ENCODE measurements at regions not wholly inside any gene's neighbourhood (a gene's known extent, or its start where the extent isn't known, plus 50 kb on each side); places are given as distances from the start of the nearest gene placed in this dataset.

DNA sequence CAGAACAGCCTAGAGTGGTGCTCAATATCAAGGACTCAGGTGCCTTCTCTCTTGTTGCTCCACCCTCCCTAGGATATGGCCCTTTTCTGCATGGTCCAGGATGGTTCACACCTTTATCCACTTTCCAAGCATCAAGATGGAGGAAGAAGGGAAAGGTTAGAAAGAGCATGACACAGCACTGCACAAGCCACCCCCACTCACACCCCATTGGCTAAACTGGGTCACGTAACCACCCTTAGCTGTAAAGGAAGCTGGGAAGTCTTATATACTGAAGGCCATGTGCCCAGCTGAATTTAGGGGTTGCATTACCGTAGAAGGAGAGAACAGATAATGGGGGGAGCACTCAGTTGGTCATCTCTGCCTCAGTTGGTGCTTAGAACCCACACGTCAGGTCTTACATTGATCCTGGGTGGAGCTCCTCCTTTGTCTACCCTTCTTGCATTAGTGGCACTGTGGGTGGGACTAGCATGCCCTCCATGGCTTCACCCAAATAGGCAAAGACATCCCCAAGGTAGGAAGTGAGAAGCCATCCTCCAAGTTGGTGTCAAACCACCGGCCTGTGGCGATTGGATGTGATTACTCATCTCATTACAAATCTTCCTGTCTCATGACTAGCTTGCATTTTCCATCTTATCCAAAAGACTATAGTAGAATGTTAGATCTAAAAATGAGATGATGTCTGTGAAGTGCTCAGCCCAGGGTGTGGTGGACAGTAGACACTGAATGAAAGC, 248.5 kb downstream of the HAUS1 start:
- DNase-seq, result no peak

DNA sequence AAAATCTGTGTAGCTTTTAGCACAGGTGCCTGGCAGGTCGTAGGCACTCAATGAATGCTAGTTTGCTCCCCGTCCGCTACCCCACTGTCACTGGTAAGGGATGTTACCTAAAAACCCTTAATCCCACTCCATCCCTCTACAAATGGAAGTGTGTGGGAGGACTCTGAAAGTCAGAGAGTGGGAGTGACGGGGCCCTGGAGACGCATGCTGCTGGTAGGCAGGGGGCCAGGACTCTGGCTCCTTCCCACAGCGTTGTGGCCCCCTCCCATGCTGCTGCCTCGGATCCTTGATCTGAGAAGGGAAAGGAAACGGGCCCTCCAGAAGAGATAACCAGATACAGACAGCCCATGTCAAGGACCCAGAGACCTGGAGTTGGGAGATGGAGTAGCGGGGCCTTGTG, 249.3 kb downstream of the HAUS1 start:
- no peak for DNase-seq

DNA sequence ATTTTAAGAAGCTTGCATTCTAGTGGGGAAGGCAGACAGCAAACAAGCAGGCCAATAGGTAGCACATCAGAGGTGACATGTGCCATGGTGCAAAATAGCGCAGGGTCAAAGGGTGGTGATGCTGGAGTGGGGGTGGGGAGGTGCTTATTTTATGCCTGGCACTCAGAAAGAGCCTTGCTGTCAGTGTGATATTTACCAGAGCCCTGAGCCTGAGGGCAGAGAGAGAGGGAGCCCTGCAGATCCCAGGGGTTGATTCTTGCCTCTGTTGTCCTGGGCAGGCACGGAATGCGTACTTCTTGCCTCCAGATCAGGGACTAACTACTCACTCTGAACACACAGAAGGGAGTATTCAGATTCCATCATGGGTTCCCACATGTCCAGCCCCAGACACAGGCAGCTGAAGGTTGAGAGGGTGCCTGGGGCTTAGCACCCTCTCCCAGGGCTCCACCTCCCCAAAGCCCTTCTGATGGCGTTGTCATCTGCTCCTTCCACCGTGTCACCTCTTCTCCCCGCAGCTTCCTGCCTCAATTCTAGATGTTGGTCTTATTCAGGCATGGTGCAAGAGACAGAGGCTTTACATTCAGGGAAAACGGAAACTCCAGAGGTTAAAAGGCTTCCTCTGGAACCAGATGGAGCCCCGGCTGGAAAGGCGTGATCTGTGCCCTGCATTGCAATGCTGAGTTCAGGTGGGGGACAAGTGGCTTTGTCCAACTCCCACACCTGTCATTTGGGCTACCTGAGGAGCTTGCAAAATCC, 252.3 kb downstream of the HAUS1 start:
- no peak for DNase-seq

DNA sequence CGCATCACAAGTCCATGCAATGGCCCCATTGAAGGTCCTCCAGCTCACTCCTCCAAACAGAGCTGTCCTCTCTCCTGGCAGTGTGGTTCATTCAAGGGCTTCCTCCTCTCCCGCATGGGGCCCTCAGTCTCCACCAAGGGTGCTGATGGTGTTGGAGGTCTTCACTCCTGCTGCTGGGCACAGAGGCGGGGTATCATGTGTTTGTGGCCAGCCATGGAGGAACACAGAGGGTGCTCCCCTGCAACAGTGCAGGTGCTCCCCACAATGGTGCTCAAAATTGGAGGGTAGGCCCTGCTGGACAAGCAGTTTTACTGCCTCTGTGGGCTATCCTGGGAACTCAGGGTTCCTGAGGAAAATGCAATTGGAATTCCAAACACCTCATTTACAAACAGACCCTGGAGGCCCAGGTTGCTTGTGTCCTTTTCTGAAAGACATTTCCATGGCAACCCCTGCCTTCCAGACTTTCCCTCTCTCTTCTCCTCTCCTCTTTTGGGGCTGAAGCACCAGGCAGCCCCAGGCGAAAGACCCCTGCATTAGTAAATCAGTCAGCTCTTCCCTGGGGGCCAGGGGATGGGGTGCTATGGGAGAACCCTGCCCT, 256.0 kb downstream of the HAUS1 start:
- no peak for DNase-seq

DNA sequence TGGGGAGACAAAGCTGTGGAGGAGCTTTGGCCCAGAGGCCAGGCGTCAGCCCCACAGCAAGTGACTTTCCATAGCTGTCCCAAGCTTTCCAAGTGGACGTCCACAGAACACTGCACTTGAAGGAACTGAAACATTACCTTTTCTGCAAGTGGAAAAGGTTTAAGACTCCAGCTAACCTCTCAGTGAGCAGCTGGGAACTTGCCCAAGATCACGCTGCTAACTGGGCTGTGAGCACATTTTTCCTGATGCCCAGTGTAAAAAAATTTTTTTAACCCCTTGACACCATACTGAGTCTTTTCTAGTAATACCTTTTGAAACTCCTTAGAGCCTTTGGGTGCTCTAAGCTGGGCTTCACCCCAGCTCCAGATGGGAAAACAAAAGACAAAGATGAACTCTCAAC, 256.7 kb downstream of the HAUS1 start:
- no peak for DNase-seq

DNA sequence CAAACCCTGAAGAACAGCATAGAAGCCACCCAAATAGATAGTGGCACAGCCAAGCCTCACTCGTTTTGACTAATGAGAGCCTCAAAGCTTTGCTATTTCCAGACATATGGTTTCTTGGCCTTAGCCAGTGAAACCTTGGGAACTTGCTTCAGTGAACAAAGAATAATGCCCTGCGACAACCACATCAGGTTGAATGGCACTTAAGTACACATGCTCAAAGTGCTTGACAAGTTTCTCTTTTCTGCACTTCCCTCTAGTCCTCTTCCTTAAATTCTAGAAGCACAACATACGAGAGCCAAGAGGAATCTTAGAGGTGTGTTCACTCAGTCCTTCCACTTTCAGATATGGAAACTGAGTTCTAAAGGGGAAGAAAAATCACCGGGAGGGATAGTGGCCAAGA, 258.3 kb downstream of the HAUS1 start:
- DNase-seq, result no peak

DNA sequence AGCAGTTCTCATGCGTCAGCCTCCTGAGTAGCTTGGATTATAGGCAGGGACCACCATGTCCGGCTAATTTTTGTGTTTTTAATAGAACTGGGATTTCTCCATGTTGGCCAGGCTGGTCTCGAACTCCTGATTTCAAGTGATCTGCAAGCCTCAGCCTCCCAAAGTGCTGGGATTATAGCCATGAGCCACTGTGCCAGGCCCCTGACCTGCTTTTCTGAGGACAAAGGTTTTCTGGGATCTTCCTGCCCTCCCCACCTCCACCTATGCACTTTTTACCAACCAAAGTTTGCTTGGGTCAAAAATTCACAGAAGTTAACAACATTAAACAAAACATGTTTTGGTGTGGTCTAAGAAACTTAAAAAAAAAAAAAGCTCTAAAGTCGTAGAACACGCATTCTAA, 259.9 kb downstream of the HAUS1 start:
- no peak for DNase-seq

DNA sequence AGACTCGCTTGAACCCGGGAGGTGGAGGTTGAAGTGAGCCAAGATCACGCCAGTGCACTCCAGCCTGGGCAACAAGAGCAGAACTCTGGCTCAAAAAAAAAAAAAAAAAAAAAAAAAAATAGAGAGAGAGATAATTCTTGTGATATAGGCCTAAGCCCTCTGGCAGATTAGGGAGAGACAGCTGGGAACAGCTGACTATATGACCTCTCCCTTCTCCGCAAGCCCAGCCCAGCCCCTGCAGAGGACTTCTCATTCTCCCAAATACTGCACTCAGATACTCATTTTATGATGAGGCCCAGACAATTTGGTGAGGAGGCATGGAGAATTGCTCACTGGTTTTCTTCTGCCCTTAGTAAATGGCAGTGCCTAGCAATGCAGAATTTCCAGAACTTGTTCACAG, 262.0 kb downstream of the HAUS1 start:
- DNase-seq, result no peak

DNA sequence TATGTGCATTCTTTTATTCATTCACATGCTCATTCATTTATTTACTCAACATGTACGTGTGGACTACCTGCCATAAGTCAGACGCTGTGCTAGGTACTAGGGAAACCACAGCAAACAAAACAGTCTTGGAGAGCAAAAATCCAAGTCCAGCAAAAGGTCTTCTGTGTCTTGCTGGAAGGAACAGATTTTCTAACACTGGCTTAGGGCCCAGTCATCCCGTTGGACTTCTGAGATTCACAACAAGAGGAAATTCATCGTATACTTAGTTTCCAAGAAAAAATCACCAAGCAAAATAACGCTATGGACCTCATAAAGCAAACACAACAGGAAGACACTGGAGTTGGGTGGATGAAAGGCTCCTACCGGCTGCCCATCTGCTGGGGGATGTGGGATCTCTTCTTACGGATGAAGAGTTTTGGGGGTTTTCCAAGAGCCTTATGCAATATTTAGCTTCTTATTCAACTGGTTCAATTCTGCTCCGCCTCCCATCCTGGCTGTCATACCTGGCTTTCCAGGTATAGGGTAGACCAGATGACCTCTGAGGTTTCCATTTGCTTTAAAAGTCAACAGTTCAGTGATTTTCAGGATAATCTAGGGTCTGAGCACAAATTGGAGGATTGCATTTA, 262.7 kb downstream of the HAUS1 start:
- no peak for DNase-seq

DNA sequence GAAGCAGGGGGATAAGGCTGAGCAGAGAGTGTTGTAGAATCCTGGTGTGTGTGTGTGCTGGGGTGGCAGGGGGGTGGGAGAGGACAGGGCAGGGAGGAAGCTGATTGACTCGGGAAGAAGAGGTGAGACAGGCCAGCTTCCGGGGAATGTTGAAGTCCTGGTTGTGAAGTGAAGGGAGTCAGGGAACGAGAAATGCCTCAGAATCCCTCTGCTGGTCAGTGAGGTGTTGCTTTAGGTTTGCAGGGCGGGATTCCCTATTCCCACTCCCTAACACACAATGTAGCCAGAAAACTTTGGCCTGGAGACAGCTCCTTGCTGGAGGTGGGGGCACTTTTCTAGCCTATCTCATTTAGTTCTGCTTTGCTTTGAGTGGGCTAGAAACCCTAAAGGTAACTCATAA, 265.1 kb downstream of the HAUS1 start:
- no peak for DNase-seq

DNA sequence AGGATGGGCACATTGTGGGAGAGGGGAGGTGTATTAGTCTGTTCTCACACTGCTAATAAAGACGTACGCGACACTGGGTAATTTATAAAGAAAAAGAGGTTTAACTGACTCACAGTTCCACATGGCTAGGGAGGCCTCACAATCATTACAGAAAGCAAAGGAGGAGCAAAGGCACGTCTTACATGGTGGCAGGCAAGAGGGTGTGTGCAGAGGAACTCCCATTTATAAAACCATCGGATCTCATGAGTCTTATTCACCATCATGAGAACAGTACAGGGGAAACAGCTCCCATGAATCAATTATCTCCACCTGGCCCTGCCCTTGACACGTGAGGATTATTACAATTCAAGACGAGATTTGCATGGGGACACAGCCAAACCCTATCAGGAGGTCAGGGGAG, 266.7 kb downstream of the HAUS1 start:
- DNase-seq, result no peak

DNA sequence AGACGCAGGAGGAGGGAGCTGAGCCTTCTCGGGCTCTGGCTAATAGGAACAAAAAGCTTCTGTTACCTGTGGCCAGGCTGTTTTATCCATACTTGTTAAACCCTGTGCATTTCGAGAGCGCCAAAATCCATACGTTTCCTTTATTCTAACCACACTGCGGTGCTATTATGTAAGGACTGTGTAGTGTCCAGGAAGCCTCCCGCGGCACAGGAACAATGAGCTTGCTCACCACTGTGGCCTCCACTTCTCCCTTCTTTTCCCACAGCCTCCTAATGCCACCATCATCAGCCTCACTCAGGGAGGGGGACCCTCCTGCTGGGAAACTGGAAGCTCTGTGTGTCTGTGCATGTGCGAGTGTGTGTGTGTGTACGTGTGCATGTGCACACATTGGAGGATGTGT, 268.5 kb downstream of the HAUS1 start:
- no peak for DNase-seq

DNA sequence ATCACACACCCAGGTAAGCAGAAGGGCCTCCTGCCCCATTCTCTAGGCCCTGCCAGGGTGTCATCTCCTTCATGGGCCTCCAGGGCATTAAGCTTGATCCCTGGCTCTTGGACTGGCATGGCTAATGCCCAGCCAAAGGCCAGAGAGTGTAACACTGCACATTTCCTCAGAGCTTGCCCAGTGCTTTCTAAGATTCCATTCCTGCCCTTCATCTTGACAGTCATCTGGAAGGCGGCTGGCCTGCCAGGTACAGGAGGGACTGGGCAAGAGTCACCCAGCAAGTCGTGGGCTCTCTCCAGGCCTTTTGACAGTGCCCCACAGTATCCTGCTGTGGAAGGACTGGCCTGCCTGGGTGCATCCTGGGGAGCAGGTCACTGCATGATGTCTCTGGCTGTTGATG, 268.9 kb downstream of the HAUS1 start:
- DNase-seq, result no peak

DNA sequence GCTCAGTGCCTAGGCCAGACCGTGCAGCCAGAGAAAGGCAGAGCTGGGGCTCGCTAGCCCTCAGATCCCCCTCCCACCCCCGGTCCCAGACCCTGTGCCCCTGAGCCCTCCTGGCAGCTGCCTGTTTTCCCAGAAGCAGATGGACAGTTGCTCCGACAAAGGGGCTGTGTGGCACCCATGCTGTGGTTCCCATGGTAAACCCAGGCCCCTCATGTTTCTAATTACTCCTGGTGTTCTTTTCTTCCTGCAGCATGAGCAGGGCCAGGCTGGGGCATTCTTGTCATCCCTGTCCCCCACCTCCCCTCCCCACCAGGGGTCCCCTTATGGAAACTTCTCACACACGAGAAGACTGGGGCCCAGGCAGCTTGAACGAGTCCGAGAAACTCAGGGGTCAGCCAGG, 269.6 kb downstream of the HAUS1 start:
- no peak for DNase-seq

DNA sequence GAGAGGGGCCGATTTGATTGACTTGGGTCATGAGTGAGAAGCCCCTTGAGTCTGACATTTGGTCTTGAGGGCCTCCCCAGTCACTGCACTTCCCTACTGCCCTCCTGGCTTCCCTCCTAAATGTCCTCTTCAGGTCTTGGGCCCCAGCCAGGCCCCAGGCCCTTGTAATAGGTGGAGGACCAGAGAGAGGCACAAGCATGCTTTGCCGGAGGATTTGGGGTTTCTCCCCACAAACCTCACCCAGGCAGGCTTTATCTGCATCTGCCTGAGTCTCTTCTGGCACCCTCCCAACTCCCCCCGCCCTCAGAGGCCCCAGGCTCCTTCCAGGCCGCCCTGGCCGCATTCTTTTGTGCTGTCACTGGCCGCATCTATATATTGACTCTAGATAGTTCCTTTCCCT, 270.7 kb downstream of the HAUS1 start:
- no peak for DNase-seq

DNA sequence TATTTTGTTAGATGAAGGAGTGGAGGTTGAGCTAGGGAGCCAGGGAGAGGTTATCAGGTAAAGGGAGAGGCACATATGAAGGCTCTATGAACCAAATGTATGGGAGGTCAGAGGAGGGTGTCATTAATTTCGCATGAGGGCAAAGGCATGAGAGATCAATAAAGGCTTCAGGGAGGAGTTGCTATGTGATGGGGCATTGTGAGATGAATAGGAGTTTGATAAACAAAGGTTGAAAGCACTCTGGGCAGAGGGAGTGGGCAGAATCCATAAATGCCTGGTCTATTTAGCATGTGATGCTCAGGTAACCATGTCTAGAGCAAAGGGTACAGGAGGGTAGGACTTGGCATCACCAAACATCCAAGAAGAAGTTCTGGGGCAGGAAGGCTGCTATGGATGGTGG, 273.4 kb downstream of the HAUS1 start:
- DNase-seq, result no peak

DNA sequence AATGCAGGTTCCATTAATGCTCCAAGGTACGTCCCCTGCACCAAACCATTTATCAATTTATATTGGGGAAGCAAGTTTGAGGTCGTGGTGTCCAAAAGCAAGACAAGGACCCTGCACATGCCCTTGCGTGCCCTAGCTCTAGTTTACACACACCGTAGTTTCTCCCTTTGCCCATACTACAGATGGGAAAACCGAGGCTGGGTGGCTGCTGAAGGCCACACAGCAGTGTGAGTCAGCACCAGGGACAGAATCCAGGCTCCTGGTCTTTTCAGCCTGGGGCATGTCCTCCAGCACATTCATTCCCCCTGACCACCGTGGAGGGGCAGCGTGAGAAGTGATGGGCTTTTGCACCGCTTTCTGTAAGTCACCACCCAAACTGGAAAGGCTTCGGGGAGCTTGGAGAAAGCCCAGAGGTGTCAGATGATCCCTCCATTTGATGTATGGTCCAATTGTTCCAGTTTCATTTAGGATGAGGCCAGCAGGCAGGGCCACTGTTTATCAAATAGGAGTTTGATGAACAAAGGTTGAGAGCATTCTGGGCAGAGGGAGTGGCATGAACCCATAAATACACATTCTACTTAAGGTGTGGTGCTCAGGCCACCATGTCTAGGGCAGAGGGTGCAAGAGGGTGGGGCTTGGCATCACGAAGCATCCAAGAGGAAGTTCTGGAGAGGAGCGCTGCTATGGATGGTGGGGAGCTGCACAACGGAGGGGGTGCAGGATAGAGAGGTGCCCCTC, 274.1 kb downstream of the HAUS1 start:
- no peak for DNase-seq

DNA sequence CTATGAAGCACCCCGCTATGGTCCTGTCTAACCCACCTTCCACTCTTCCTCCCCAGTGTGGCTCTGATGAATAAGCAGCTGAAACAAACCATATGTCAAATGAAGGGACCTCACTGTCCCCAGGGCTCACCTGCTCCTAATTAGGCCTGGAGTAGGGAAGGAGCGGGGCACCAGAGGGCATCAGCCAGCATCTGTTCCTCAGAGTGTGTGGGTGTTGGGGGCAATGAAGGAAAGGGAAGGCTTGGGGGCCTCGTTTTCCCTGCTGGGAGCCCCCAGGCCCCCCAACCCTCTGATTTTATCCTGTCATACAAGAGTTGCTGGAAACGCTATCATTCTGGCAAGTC, 274.7 kb downstream of the HAUS1 start:
- no peak for DNase-seq

DNA sequence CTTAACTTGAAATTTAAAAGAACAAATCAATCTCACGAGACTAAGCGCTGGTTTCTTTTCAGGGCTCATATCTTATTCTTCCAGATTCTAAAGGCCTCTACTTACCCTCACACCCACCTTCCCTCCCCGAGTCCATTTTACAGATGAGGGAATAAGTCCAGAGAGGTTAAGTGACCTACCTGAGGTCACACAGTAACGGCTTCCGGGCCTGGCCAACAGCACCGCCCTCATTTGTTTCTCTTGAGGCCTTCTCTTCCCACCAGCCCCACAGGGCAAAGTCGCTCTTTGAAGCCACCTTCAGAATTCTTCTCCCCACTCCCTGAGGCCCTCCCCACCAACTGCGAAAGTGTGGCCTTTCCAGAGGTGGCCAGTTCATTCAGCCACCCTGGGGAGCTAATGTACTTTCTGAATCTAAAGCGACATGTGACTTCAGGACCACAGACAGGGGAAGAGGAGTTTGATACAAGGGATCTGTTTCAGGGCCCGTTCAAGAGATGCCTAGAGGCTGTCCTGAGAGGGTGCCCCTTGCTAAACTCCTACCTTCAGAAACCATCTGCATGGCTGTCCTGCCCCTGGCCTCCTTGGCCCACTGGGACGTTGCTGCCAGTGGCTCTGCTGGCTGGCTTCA, 275.3 kb downstream of the HAUS1 start:
- DNase-seq, result no peak

DNA sequence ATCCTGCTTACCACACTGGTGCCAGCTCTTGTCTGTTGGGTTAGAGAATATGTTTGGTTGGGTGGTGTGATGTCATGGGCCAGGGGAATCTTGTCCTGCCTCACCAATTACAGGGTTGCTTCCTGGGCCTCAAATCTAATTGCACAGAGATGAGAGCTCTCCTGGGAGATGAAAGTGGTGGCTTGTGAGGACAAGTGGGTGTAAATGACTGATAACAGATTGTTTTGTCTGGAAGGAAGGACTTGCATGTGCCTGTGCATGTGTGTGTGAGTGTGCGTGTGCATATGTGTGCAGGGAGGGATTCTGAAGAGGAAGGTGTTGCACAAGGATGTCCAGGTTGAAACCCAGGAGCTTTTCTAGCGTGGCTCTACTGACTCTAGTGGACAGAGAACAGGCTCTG, 271.9 kb downstream of the LOXHD1 start:
- no peak for DNase-seq

DNA sequence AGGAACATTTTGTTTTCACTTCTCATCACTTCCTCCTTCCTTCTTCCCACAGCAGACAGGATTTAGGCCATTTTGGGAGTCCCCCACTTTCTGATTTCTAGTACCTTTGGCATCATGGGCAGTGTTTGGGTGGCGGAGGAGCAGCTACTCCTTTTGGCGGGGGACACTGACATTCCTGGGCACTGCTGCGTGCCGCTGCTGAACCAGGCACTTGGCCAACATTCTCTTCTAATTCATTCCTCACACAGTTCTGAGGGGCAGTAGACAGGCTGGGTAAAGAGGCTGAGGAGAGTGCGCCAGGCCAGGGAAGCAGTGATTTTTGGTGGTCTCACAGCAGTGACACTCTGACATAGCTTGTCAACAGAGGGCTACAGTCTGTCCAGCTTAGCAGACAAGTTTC, 270.2 kb downstream of the LOXHD1 start:
- no peak for DNase-seq

DNA sequence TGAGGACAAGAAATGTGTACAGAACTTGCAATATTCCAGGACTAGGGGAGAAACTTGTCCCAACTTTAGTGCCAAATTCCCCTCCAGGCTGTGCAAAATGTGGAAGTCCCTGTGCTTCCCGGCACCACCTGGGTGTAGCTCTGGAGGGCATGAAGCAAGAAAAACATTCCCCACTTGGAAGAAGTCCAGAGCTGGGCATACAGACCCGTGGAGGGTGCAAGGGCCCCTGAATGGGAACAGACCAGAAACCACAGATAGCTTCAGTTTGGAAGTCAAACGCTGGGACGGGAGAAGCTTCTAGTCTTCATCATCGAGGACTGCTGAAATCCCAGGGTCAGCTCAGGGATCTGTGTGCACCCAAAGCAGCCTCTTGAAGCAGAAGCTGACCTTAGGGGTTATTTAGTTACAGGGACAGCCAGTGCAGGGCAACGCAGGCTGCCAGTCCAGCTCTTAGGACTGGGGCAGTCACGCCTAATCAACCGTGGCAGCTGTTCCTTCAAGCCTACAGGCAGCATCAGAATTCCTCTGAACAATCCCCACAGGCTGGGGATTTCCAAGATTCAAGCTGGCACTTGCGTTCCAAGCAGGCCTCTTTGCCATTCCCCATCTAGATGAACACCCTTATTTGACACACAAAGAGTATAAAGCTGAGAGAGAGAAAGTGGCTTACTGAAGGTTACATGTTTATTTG, 269.4 kb downstream of the LOXHD1 start:
- DNase-seq, result no peak
